ENCODE measurements at regions not wholly inside any gene's neighbourhood (a gene's known extent, or its start where the extent isn't known, plus 50 kb on each side); places are given as distances from the start of the nearest gene placed in this dataset.

DNA sequence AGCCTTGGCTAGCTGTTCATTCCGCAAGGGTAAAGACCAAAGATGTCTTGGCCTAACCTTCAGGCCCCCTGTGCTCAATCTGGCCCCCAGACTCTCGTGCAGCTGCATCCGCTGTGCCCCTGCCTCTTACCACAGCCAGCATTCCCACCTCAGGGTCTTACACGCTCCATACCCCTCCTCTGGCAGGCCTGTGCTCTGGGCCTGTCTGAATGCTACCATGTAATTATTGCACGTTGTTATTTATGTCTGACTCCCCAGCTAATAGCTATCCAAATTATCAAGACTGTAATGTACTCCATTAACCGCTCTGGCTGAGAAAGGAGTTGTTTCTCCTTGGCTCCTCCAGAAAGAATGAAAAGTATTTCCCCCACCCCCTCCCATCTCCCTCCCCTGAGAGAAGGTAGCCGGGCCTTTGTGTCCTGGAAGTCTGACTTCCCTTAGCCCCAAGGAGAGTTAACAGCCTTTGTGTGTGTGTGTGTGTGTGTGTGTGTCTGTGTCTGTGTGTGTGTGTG is 54.5 kb upstream of the UBE2E1 start:
- H3K36me3 ChIP-seq: no peaks in the 10 kb centered on the region
- H3K4me1 ChIP-seq: peaks cover 15 to 62% (median 58%) of the 10 kb centered on the region in 10 experiments
- TF ChIP-seq Cebpa-rat (IDR thresholded peaks at IDR 0.05): no peak
- H3K4me2 ChIP-seq: peak overlapping the region in 10 of 11 experiments; percentile 13 to 85 (median 58); a peak in 19 of 22 replicates
- peak overlapping the region in 7 of 11 experiments; percentile 8 to 97 (median 79); a peak in 9 of 22 replicates for H3K27ac ChIP-seq
- no peaks in the 10 kb centered on the region for H4K20me1 ChIP-seq
- H3K27me3 ChIP-seq: no peaks in the 10 kb centered on the region
- H3K9ac ChIP-seq: no peak overlapping the region
- no peak overlapping the region for H3K4me3 ChIP-seq
- 0 out of 22 replicates have a peak, but pooled peaks cover 0 to under 1% (median 0%) of the 10 kb centered on the region in 11 experiments for H3K9me3 ChIP-seq (replicated peaks in 1 of 11)

DNA sequence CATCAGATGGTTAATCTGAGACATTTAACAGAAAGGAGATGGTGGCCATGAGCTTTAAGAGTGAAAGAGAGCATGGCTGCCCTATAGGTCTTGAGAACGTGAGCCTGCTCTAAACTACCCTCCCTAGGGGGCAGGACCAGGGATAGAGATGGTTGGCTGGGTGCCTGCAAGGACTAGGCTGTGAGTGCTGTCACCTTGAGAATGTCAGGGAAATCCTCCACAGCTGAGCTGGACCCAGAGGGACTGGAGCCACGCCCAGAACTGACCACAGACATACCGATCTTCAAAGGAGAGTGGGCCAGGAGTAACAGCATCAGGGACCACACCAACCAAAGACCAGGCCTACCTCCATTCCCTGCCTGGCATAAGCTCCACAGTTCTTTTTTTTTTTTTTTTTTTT is 53.6 kb upstream of the UBE2E1 start:
- Histone ChIP-seq H3K36me3 (no peaks in the 10 kb centered on the region), H3K9ac (no peak overlapping the region), H4K20me1 (no peaks in the 10 kb centered on the region)

DNA sequence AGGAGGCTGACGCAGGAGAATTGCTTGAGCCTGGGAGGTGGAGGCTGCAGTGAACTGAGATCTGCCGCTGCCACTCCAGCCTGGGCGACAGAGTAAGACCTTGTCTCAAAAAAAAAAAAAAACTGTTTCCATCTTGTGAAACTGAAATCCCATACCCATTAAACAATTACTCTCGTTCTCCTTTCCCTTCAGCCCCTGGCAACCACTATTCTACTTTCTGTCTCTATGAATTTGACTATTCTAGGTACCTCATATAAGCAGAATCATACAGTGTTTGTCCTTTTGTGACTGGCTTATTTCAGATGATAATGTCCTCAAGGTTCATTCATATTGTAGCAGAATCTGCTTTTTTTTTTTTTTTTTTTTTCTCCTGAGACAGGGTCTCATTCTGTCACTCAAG is 51.5 kb upstream of the UBE2E1 start:
- H3K36me3 ChIP-seq: no peaks in the 10 kb centered on the region
- no peaks in the 10 kb centered on the region for H3K27me3 ChIP-seq
- no peak overlapping the region for H3K4me3 ChIP-seq
- H3K27ac ChIP-seq: no peak overlapping the region
- TF ChIP-seq Cebpa-rat (IDR thresholded peaks at IDR 0.05): no peak
- no peak overlapping the region for H3K9ac ChIP-seq
- H3K9me3 ChIP-seq (replicated peaks in 1 of 11): no peaks in the 10 kb centered on the region
- H4K20me1 ChIP-seq: no peaks in the 10 kb centered on the region
- H3K4me2 ChIP-seq: no peak overlapping the region
- peaks cover 6 to 32% (median 30%) of the 10 kb centered on the region in 10 experiments; a peak in 17 of 20 replicates for H3K4me1 ChIP-seq

More for the DNA sequence above, 53.6 kb upstream of the UBE2E1 start:
- Histone ChIP-seq H3K27ac (peak overlapping the region in 2 of 11 experiments; percentile 79 to 88; a peak in 3 of 22 replicates), H3K9me3 (replicated peaks in 1 of 11) (no peaks in the 10 kb centered on the region), H3K4me3 (no peak overlapping the region), H3K27me3 (no peaks in the 10 kb centered on the region), H3K4me1 (peaks cover 6 to 53% (median 49%) of the 10 kb centered on the region in 10 experiments; a peak in 17 of 20 replicates), H3K4me2 (peak overlapping the region in 8 of 11 experiments; percentile 3 to 72 (median 24); a peak in 5 of 22 replicates)
- no peak for TF ChIP-seq Cebpa-rat (IDR thresholded peaks at IDR 0.05)
